ENCODE measurements at regions not wholly inside any gene's neighbourhood (a gene's known extent, or its start where the extent isn't known, plus 50 kb on each side); places are given as distances from the start of the nearest gene placed in this dataset.

DNA sequence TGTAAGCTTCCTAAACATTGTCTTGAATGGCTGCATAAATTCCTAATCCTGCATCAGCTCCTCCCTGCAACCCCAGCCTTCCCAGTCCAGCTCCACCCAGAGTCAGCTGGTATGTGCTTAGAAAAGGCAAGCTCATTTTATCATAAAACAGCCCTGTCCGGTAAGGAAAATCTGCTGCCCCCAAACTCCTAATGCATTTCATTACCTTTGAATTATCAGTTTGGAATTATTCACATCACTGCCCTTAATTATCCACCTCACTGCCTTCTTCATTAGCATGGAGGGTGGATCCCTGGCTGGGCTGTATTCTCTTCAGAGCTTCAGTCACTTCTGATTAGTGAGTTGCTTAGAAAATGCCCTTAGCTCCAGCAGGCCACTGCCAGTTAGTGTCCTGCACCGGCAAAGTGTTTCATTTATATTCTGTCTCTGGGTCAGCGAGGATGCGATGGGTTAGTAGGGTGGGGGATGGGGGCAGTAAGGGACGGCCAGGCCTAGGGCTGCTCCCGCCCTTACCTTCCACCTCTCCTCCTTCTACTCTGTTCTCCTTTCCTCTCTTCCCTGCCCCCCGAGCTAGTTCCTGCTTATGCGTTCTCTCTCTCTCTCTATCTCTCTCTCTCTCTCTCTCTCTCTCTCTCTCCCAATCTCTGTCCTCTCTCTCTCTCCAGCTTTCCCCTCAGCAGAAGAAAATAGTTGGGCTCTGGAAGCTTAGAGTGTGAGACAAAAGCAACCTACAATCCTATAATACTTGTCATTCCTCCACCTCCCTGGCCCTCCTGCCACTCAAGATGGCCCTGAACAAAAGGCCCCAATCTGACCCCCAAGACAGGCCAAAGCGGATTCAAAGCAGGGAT is 174.8 kb upstream of the KLF3 start:
- TF ChIP-seq EP300 (IDR thresholded peaks at IDR 0.05; ENCODE audit: low read depth) (no peak), POLR2A (IDR thresholded peaks at IDR 0.05) (no peak), POLR2AphosphoS5 (IDR thresholded peaks at IDR 0.05) (no peak), CTCF (IDR thresholded peaks at IDR 0.05) (no peak)
- in situ Hi-C loops (cut with MboI; ENCODE audit: low pct_ligation_motif_present in 1 of 4, low pct_unique_long_range_greater_than_20kb in 1 of 4, low sequenced_read_pairs in 3 of 4) = no loop called here
- no peak for DNase-seq
- Histone ChIP-seq H3K27ac (peak overlapping the region; percentile 29 to 60 (median 38)), H3K4me3 (no peak overlapping the region), H3K9me3 (no peaks in the 10 kb centered on the region), H3K4me1 (peaks cover 0 to 30% (median 17%) of the 10 kb centered on the region in 4 donors), H3K36me3 (no peaks in the 10 kb centered on the region), H3K27me3 (no peaks in the 10 kb centered on the region)
- WGBS, 2 donors (ENCODE audit: low coverage in 1 of 2) = 83 to 87% methylated on average over 4 to 9 of the region's 9 CpGs
- intact Hi-C loops (cut with DNase I; ENCODE audit: low total_unique reads) = no loop called here

DNA sequence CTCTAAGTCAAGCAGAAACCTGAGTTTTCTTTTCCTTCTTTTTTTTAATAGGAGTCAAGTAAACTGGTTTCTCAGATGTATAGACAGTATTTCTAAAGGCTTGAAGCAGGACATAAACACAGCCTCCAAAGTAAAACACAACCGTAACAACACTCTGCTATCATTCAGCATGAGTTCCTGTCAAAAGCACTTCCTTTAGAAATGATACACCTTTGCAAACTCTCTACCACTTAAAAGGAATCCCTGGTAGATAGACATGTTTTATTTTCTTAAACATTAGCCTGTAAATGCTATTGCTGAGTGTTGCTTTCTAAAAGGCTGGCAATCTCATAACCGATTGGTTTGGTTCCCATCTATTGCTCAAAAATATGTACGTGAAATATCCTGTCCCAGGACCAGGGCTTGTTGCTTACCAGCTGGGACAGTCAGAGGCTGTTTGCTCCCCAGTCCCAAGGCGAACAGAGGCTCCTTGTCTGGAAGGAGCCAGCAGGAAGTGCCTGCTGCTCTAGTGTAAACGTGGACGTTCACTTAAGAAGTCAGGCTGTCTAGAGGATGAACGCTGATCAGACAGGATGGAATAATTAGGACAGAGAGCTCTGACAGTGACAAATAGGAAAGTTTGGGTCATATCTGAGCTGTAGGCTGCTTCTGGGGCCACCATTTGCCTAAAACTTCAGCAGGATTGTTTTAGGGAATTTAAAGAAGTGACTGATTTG is 173.9 kb upstream of the KLF3 start:
- no peaks in the 10 kb centered on the region for H3K9me3 ChIP-seq
- no peaks in the 10 kb centered on the region for H3K36me3 ChIP-seq
- WGBS, 2 donors (ENCODE audit: low coverage in 1 of 2) = 27 to 71% methylated on average over 3 to 7 of the region's 7 CpGs
- H3K27ac ChIP-seq = peak overlapping the region; percentile 29 to 60 (median 38)
- H3K27me3 ChIP-seq = no peaks in the 10 kb centered on the region
- in situ Hi-C loops (cut with MboI; ENCODE audit: low pct_ligation_motif_present in 1 of 4, low pct_unique_long_range_greater_than_20kb in 1 of 4, low sequenced_read_pairs in 3 of 4) = no loop called here
- no peak for TF ChIP-seq EP300 (IDR thresholded peaks at IDR 0.05; ENCODE audit: low read depth)
- no peak for TF ChIP-seq CTCF (IDR thresholded peaks at IDR 0.05)
- TF ChIP-seq POLR2A (IDR thresholded peaks at IDR 0.05) = no peak
- no peak for TF ChIP-seq POLR2AphosphoS5 (IDR thresholded peaks at IDR 0.05)
- peak; percentile 52 for DNase-seq
- peaks cover 0 to 30% (median 17%) of the 10 kb centered on the region in 4 donors for H3K4me1 ChIP-seq
- no peak overlapping the region for H3K4me3 ChIP-seq
- intact Hi-C loops (cut with DNase I; ENCODE audit: low total_unique reads) = no loop called here

GRCh38 chr4:38490753-38491446 is 173.1 kb upstream of the KLF3 start:
- TF ChIP-seq CTCF (IDR thresholded peaks at IDR 0.05) = no peak
- no peak for TF ChIP-seq POLR2A (IDR thresholded peaks at IDR 0.05)
- TF ChIP-seq POLR2AphosphoS5 (IDR thresholded peaks at IDR 0.05) = no peak
- no peak for TF ChIP-seq EP300 (IDR thresholded peaks at IDR 0.05; ENCODE audit: low read depth)
- intact Hi-C loops (cut with DNase I; ENCODE audit: low total_unique reads) (no loop called here), in situ Hi-C loops (cut with MboI; ENCODE audit: low pct_ligation_motif_present in 1 of 4, low pct_unique_long_range_greater_than_20kb in 1 of 4, low sequenced_read_pairs in 3 of 4) (no loop called here)
- H3K9me3 ChIP-seq = no peaks in the 10 kb centered on the region
- H3K36me3 ChIP-seq = no peaks in the 10 kb centered on the region
- H3K4me1 ChIP-seq = peaks cover 0 to 30% (median 17%) of the 10 kb centered on the region in 4 donors
- DNase-seq = no peak
- 67 to 82% methylated on average over 3 to 4 of the region's 4 CpGs for WGBS, 2 donors (ENCODE audit: low coverage in 1 of 2)
- peak overlapping the region in 3 of 4 donors; percentile 29 to 60 (median 36) for H3K27ac ChIP-seq
- H3K27me3 ChIP-seq = no peaks in the 10 kb centered on the region
- H3K4me3 ChIP-seq = no peak overlapping the region
